Globus pallidus (tissue), 1 donor: ENCODE measurements at regions not wholly inside any gene's neighbourhood (a gene's known extent, or its start where the extent isn't known, plus 50 kb on each side); places are given as distances from the start of the nearest gene placed in this dataset.

Source experiments
- DNase-seq: peaks from one replicate; pipeline ENCODE4 v3.0.0-alpha.2; 2015; ENCODE audit warnings: low spot score

- DNase-seq: no peak
Measured at GRCh38 chr2:221346411-221346810, 225.7 kb downstream of the EPHA4 start.

- DNase-seq: no peak
Measured at GRCh38 chr2:221347471-221347870, 224.6 kb downstream of the EPHA4 start.

GRCh38 chr2:221350616-221351015 lies 221.5 kb downstream of the EPHA4 start:
- no peak for DNase-seq

GRCh38 chr2:221353201-221353600 lies 218.9 kb downstream of the EPHA4 start:
- DNase-seq: no peak

- no peak for DNase-seq
Measured at GRCh38 chr2:221360312-221360711, 211.8 kb downstream of the EPHA4 start.

- DNase-seq: no peak
Measured at GRCh38 chr2:221360742-221361141, 211.4 kb downstream of the EPHA4 start.

GRCh38 chr2:221361633-221362032 lies 210.5 kb downstream of the EPHA4 start:
- DNase-seq: no peak

GRCh38 chr2:221364672-221365071 lies 207.4 kb downstream of the EPHA4 start:
- no peak for DNase-seq
